KMS-11 (cell line): ENCODE measurements at regions not wholly inside any gene's neighbourhood (a gene's known extent, or its start where the extent isn't known, plus 50 kb on each side); places are given as distances from the start of the nearest gene placed in this dataset.

Source experiments
- H2AFZ ChIP-seq: fragments of 200-600 bp; sonication (generic); 2 replicates; pipeline ENCODE4 v1.6.1; 2016; ENCODE audit warnings: antibody characterized with exemption, mixed run types, low read depth
- H3K27ac ChIP-seq: fragments of 200-600 bp; sonication (generic); 2 replicates; pipeline ENCODE4 v1.6.1; 2016; ENCODE audit warnings: mild to moderate bottlenecking, mixed run types
- H3K27me3 ChIP-seq: fragments of 200-600 bp; sonication (generic); 2 replicates; pipeline ENCODE4 v1.6.1; 2017; ENCODE audit warnings: mild to moderate bottlenecking, low read depth, mixed run types, moderate library complexity; ENCODE audit not compliant: insufficient read depth
- H3K36me3 ChIP-seq: fragments of 200-600 bp; sonication (generic); 2 replicates; pipeline ENCODE4 v1.6.1; 2017; ENCODE audit warnings: mild to moderate bottlenecking, mixed run types; ENCODE audit not compliant: insufficient read depth
- H3K4me1 ChIP-seq: fragments of 200-600 bp; sonication (generic); 2 replicates; pipeline ENCODE4 v1.6.1; 2016; ENCODE audit warnings: mild to moderate bottlenecking, low read depth, mixed run types; ENCODE audit not compliant: poor library complexity, severe bottlenecking
- H3K4me2 ChIP-seq: fragments of 200-600 bp; sonication (generic); 2 replicates; pipeline ENCODE4 v1.7.0; 2016; ENCODE audit warnings: mild to moderate bottlenecking, mixed run types
- H3K4me3 ChIP-seq: fragments of 200-600 bp; sonication (generic); IDR thresholded peaks from 2 replicates; pipeline ENCODE4 v1.6.1; 2017; ENCODE audit warnings: low read depth, low read length, mixed read lengths; ENCODE audit not compliant: insufficient read depth
- H3K79me2 ChIP-seq: fragments of 200-600 bp; sonication (generic); 2 replicates; pipeline ENCODE4 v1.6.1; 2016; ENCODE audit warnings: low read depth, mixed run types; ENCODE audit not compliant: insufficient read depth
- H3K9ac ChIP-seq: fragments of 200-600 bp; sonication (generic); 2 replicates; pipeline ENCODE4 v1.6.1; 2016; ENCODE audit warnings: mild to moderate bottlenecking, mixed run types
- H4K20me1 ChIP-seq: fragments of 200-600 bp; sonication (generic); 2 replicates; pipeline ENCODE4 v1.6.1; 2016; ENCODE audit warnings: mild to moderate bottlenecking, mixed run types; ENCODE audit not compliant: insufficient read depth
- TF ChIP-seq, protein P1 (sequence below): fragments of 200-600 bp; sonication (generic); conservative IDR thresholded peaks from 2 replicates; pipeline ENCODE4 v1.6.1; 2017; ENCODE audit warnings: low read depth, mild to moderate bottlenecking, antibody characterized with exemption, low read length, moderate library complexity, mixed read lengths

DNA sequence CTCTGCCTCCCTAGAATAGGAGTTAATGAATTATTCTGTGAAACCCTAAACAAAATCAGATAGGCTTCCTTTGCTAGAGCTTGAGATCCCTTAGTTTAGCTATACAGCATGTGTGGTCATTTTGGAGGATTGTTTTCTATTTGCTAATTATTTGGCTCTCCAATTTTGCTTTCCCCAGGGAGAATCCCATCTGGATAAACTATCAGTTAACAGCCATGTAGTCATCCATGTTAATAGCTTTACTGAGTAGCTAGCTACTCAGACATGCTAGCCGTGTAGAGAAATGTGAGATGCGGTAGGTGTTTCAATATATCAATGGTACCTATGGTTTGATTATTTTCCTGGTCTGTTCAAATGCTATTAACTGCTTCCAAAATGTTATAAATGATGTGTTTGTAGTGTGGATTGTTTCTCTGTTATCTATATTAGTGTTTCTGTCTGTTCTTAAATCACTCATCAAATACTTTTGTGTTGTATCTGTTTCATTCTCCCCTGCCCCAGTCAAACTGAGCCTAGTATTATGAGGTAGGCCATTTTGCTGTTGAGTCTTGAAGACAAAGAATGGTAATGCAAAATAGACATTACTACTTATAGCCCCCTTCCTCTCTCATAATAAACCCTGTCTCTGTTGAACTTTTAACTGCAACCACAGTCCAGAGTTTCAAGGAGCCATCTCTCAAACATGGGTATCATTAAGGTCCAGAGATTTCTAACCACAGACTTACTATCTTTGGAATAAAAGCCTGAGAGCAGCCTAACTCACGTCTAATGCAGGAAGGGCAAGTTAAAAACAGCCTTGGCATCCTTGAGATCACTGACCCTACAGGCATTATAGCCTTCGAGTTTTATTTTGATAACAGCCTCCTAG is 56.1 kb upstream of the GRAMD1B start:
- Histone ChIP-seq H3K4me3 (no peak overlapping the region), H3K9ac (no peak overlapping the region), H3K36me3 (no peaks in the 10 kb centered on the region), H3K27ac (no peak overlapping the region), H2AFZ (no peak overlapping the region), H3K4me1 (no peaks in the 10 kb centered on the region), H3K27me3 (no peaks in the 10 kb centered on the region), H3K4me2 (no peak overlapping the region), H3K79me2 (no peaks in the 10 kb centered on the region), H4K20me1 (no peaks in the 10 kb centered on the region)
- TF ChIP-seq, protein P1, sequence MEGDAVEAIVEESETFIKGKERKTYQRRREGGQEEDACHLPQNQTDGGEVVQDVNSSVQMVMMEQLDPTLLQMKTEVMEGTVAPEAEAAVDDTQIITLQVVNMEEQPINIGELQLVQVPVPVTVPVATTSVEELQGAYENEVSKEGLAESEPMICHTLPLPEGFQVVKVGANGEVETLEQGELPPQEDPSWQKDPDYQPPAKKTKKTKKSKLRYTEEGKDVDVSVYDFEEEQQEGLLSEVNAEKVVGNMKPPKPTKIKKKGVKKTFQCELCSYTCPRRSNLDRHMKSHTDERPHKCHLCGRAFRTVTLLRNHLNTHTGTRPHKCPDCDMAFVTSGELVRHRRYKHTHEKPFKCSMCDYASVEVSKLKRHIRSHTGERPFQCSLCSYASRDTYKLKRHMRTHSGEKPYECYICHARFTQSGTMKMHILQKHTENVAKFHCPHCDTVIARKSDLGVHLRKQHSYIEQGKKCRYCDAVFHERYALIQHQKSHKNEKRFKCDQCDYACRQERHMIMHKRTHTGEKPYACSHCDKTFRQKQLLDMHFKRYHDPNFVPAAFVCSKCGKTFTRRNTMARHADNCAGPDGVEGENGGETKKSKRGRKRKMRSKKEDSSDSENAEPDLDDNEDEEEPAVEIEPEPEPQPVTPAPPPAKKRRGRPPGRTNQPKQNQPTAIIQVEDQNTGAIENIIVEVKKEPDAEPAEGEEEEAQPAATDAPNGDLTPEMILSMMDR, result no peak

DNA sequence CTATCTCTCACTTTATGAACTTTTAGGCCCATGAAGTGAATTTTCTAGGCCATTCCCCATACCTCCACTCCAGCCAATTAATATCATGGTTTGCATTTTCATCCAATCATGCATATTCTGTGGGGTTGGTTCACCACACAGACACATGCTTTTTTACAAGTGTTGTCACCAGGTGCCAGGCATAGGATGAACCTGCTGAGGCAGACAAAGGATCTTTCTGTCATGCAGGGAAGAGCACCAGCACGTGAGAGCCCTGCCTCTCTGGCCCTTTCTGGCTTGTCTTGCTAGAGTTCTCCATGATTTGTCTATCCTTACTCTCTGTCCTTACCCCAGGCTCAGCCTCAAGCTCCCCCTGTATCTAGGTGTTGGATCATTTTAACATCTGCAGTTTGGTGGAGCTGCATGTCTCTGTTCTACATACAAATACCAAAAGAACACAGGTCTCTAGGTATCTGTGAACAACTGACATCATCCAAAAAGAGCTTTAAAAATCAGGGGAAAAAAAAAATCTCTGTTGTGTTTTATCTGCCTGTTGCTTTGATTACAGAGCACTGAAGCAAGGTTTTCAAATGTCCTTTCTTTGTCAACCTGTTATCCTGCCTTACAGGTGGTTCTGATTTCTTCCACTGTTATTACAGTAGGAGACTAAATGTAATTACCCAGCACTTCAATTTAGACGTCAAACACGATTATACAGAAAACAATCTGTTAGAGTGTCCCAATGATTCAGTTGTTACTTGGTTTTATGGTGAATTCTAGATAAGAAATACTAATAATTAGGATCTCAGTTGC is 58.4 kb upstream of the GRAMD1B start:
- no peaks in the 10 kb centered on the region for H3K27me3 ChIP-seq
- H4K20me1 ChIP-seq, result no peaks in the 10 kb centered on the region
- no peak overlapping the region for H3K4me2 ChIP-seq
- H3K4me1 ChIP-seq, result no peaks in the 10 kb centered on the region
- no peaks in the 10 kb centered on the region for H3K79me2 ChIP-seq
- TF ChIP-seq, protein P1, result no peak
- H3K36me3 ChIP-seq, result no peaks in the 10 kb centered on the region
- H3K27ac ChIP-seq, result no peak overlapping the region
- H3K4me3 ChIP-seq, result no peak overlapping the region
- H2AFZ ChIP-seq, result no peak overlapping the region
- H3K9ac ChIP-seq, result no peak overlapping the region

DNA sequence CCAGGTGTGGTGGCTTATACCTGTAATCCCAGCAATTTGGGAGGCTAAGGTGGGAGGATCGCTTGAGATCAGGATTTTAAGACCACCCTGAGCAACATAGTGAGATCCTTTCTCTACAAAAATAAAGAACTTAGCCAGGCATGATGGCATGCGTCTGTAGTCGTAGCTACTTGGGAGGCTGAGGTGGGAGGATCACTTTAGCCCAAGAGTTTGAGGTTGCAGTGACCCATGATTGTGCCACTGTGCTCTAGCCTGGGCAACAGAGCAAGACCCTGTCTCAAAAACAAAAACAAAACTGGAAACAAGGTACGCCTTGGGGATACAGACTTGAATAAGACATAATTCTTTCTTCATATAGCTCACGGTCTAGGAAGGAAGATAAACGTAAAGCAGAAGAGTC is 63.1 kb upstream of the GRAMD1B start:
- Histone ChIP-seq H3K4me3 (no peak overlapping the region), H3K9ac (no peak overlapping the region), H2AFZ (no peak overlapping the region), H3K79me2 (no peaks in the 10 kb centered on the region), H3K27me3 (no peaks in the 10 kb centered on the region), H3K4me2 (no peak overlapping the region), H3K4me1 (no peaks in the 10 kb centered on the region), H3K27ac (no peak overlapping the region), H3K36me3 (no peaks in the 10 kb centered on the region), H4K20me1 (no peaks in the 10 kb centered on the region)
- TF ChIP-seq, protein P1, result no peak

DNA sequence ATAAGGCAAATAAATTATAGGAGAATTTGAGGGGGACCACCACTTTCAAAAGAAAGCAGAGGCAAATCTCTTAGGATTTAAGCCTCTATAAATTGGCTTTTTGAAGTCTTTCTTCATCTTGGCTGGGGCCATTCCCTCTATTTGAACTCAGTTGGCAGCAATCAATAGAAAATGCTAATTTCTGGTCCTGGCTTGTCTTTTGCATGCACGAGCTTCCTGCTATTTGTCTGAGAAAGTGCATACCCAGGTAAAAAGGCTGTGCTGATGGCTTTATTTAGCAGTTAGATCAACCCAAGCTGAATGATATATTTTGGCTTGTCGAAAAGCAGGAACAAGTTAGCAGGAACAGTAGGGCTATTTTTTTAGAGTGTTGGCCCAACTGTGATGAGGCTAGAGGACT is 64.1 kb upstream of the GRAMD1B start:
- Histone ChIP-seq H3K36me3 (no peaks in the 10 kb centered on the region), H3K27me3 (no peaks in the 10 kb centered on the region), H3K4me2 (no peak overlapping the region), H3K79me2 (no peaks in the 10 kb centered on the region), H3K4me1 (no peaks in the 10 kb centered on the region), H4K20me1 (no peaks in the 10 kb centered on the region), H2AFZ (no peak overlapping the region), H3K4me3 (no peak overlapping the region), H3K9ac (no peak overlapping the region), H3K27ac (no peak overlapping the region)
- TF ChIP-seq, protein P1, result no peak
